ENCODE measurements at regions not wholly inside any gene's neighbourhood (a gene's known extent, or its start where the extent isn't known, plus 50 kb on each side); places are given as distances from the start of the nearest gene placed in this dataset.
"Not testable (repeated sequence)": the region's sequence is repeated elsewhere in the genome, so short reads cannot be mapped to it uniquely, and the experiment has no call there.

GRCh38 chr1:38585460-38585859 lies 274.1 kb downstream of the RRAGC start:
- ChIA-PET CTCF (interaction anchor here (1.2 to 1.4 kb wide), 3 partner anchors 10 to 557 kb away, joined by 3 to 4 read pairs (median 3); no protein-coding TSS in a partner anchor), POLR2A (no interaction called here)
- Mint-ChIP-seq H3K27me3 (peaks cover 5% of the 10 kb centered on the region), H3K9me3 (no peaks in the 10 kb centered on the region), H3K36me3 (no peaks in the 10 kb centered on the region), H3K4me1 (ENCODE audit: low read depth) (peaks cover 4% of the 10 kb centered on the region), H3K4me3 (no peak overlapping the region), H3K27ac (no peak overlapping the region)
- intact Hi-C loops (cut with micrococcal nuclease) = loop anchor here (5.0 to 10.0 kb wide), 2 partner anchors 249 to 558 kb away; no protein-coding TSS in a partner anchor
- DNase-seq = no peak

- ChIA-PET CTCF (interaction anchor here (1.2 to 1.3 kb wide), 2 partner anchors 10 to 556 kb away, joined by 3 to 4 read pairs; no protein-coding TSS in a partner anchor), POLR2A (no interaction called here)
- H3K27me3 Mint-ChIP-seq = peaks cover 13% of the 10 kb centered on the region
- H3K4me3 Mint-ChIP-seq = no peak overlapping the region
- H3K36me3 Mint-ChIP-seq = no peaks in the 10 kb centered on the region
- no peak for DNase-seq
- intact Hi-C loops (cut with micrococcal nuclease) = loop anchor here (5.0 to 10.0 kb wide), 2 partner anchors 250 to 557 kb away; no protein-coding TSS in a partner anchor
- H3K4me1 Mint-ChIP-seq (ENCODE audit: low read depth) = peaks cover 4% of the 10 kb centered on the region
- no peaks in the 10 kb centered on the region for H3K9me3 Mint-ChIP-seq
- no peak overlapping the region for H3K27ac Mint-ChIP-seq
These were observed 274.9 kb downstream of the RRAGC start for GRCh38 chr1:38584448-38585355.

- H3K36me3 Mint-ChIP-seq; H3K27ac Mint-ChIP-seq; POLR2A ChIA-PET; H3K4me1 Mint-ChIP-seq (ENCODE audit: low read depth); H3K4me3 Mint-ChIP-seq; H3K9me3 Mint-ChIP-seq; CTCF ChIA-PET; DNase-seq: not testable (repeated sequence)
- H3K27me3 Mint-ChIP-seq = peaks cover 23% of the 10 kb centered on the region
- intact Hi-C loops (cut with micrococcal nuclease) = loop anchor here (10.0 kb wide), 1 partner anchor 252 kb away; no protein-coding TSS in a partner anchor
These were observed 276.3 kb downstream of the RRAGC start for GRCh38 chr1:38583287-38583686.

- Mint-ChIP-seq H3K4me3 (no peak overlapping the region), H3K27ac (no peak overlapping the region), H3K4me1 (ENCODE audit: low read depth) (peaks cover 8% of the 10 kb centered on the region), H3K36me3 (no peaks in the 10 kb centered on the region), H3K27me3 (peaks cover 33% of the 10 kb centered on the region), H3K9me3 (no peaks in the 10 kb centered on the region)
- CTCF ChIA-PET = interaction anchor here (0.6 kb wide), 1 partner anchor 10 kb away, joined by 3 read pairs; no protein-coding TSS in a partner anchor
- no peak for DNase-seq
- intact Hi-C loops (cut with micrococcal nuclease) = loop anchor here (10.0 kb wide), 1 partner anchor 253 kb away; no protein-coding TSS in a partner anchor
- POLR2A ChIA-PET = no interaction called here
These were observed 278.2 kb downstream of the RRAGC start for GRCh38 chr1:38581396-38581795.

- H3K4me3 Mint-ChIP-seq = no peak overlapping the region
- ChIA-PET CTCF (no interaction called here), POLR2A (no interaction called here)
- intact Hi-C loops (cut with micrococcal nuclease) = loop anchor here (10.0 kb wide), 1 partner anchor 254 kb away; no protein-coding TSS in a partner anchor
- peaks cover 8% of the 10 kb centered on the region for H3K4me1 Mint-ChIP-seq (ENCODE audit: low read depth)
- H3K27me3 Mint-ChIP-seq = peaks cover 33% of the 10 kb centered on the region
- H3K36me3 Mint-ChIP-seq = no peaks in the 10 kb centered on the region
- no peaks in the 10 kb centered on the region for H3K9me3 Mint-ChIP-seq
- no peak for DNase-seq
- no peak overlapping the region for H3K27ac Mint-ChIP-seq
These were observed 279.0 kb downstream of the RRAGC start for GRCh38 chr1:38580594-38580993.

- no peak for DNase-seq
- intact Hi-C loops (cut with micrococcal nuclease) = no loop called here
- H3K9me3 Mint-ChIP-seq = no peaks in the 10 kb centered on the region
- H3K36me3 Mint-ChIP-seq = no peaks in the 10 kb centered on the region
- H3K4me3 Mint-ChIP-seq = no peak overlapping the region
- peaks cover 6% of the 10 kb centered on the region for H3K4me1 Mint-ChIP-seq (ENCODE audit: low read depth)
- H3K27ac Mint-ChIP-seq = no peak overlapping the region
- H3K27me3 Mint-ChIP-seq = peaks cover 33% of the 10 kb centered on the region
- POLR2A ChIA-PET = no interaction called here
- CTCF ChIA-PET = no interaction called here
These were observed 280.5 kb downstream of the RRAGC start for GRCh38 chr1:38579056-38579455.

- H3K4me3 Mint-ChIP-seq = no peak overlapping the region
- no peak overlapping the region for H3K27ac Mint-ChIP-seq
- DNase-seq = no peak
- H3K36me3 Mint-ChIP-seq = no peaks in the 10 kb centered on the region
- ChIA-PET CTCF (no interaction called here), POLR2A (no interaction called here)
- H3K4me1 Mint-ChIP-seq (ENCODE audit: low read depth) = peaks cover 6% of the 10 kb centered on the region
- intact Hi-C loops (cut with micrococcal nuclease) = no loop called here
- peaks cover 33% of the 10 kb centered on the region for H3K27me3 Mint-ChIP-seq
- no peaks in the 10 kb centered on the region for H3K9me3 Mint-ChIP-seq
These were observed 281.2 kb downstream of the RRAGC start for GRCh38 chr1:38578271-38578951.

- CTCF ChIA-PET = no interaction called here
- Mint-ChIP-seq H3K4me3 (no peak overlapping the region), H3K9me3 (no peaks in the 10 kb centered on the region), H3K4me1 (ENCODE audit: low read depth) (peaks cover 6% of the 10 kb centered on the region), H3K36me3 (no peaks in the 10 kb centered on the region), H3K27ac (no peak overlapping the region), H3K27me3 (peaks cover 33% of the 10 kb centered on the region)
- POLR2A ChIA-PET = no interaction called here
- DNase-seq = no peak
- intact Hi-C loops (cut with micrococcal nuclease) = no loop called here
These were observed 281.7 kb downstream of the RRAGC start for GRCh38 chr1:38577937-38578270.

- H3K4me1 Mint-ChIP-seq (ENCODE audit: low read depth) = peaks cover 6% of the 10 kb centered on the region
- CTCF ChIA-PET = no interaction called here
- H3K9me3 Mint-ChIP-seq = no peaks in the 10 kb centered on the region
- H3K27ac Mint-ChIP-seq = no peak overlapping the region
- intact Hi-C loops (cut with micrococcal nuclease) = no loop called here
- peaks cover 33% of the 10 kb centered on the region for H3K27me3 Mint-ChIP-seq
- POLR2A ChIA-PET = no interaction called here
- no peak overlapping the region for H3K4me3 Mint-ChIP-seq
- DNase-seq = no peak
- H3K36me3 Mint-ChIP-seq = no peaks in the 10 kb centered on the region
These were observed 282.2 kb downstream of the RRAGC start for GRCh38 chr1:38577385-38577784.

GRCh38 chr1:38576241-38576640 lies 283.3 kb downstream of the RRAGC start:
- Mint-ChIP-seq H3K4me1 (ENCODE audit: low read depth) (peaks cover 6% of the 10 kb centered on the region), H3K36me3 (no peaks in the 10 kb centered on the region), H3K9me3 (no peaks in the 10 kb centered on the region), H3K27ac (no peak overlapping the region), H3K4me3 (no peak overlapping the region), H3K27me3 (peaks cover 31% of the 10 kb centered on the region)
- ChIA-PET POLR2A (no interaction called here), CTCF (interaction anchor here (0.8 kb wide), 1 partner anchor 12 kb away, joined by 5 read pairs; no protein-coding TSS in a partner anchor)
- intact Hi-C loops (cut with micrococcal nuclease) = no loop called here
- DNase-seq = no peak

GRCh38 chr1:38571726-38572125 lies 287.8 kb downstream of the RRAGC start:
- no peaks in the 10 kb centered on the region for H3K36me3 Mint-ChIP-seq
- intact Hi-C loops (cut with micrococcal nuclease) = no loop called here
- ChIA-PET POLR2A (no interaction called here), CTCF (interaction anchor here (1.0 to 1.7 kb wide), 3 partner anchors 15 to 82 kb away, joined by 3 to 5 read pairs (median 3); no protein-coding TSS in a partner anchor)
- H3K27me3 Mint-ChIP-seq = peaks cover 8% of the 10 kb centered on the region
- H3K9me3 Mint-ChIP-seq = no peaks in the 10 kb centered on the region
- H3K27ac Mint-ChIP-seq = no peak overlapping the region
- DNase-seq = no peak
- no peaks in the 10 kb centered on the region for H3K4me1 Mint-ChIP-seq (ENCODE audit: low read depth)
- no peak overlapping the region for H3K4me3 Mint-ChIP-seq

- no peaks in the 10 kb centered on the region for H3K9me3 Mint-ChIP-seq
- no peaks in the 10 kb centered on the region for H3K36me3 Mint-ChIP-seq
- POLR2A ChIA-PET = no interaction called here
- CTCF ChIA-PET = interaction anchor here (0.6 to 1.3 kb wide), 3 partner anchors 9 to 18 kb away, joined by 3 read pairs; no protein-coding TSS in a partner anchor
- peaks cover 11% of the 10 kb centered on the region for H3K27me3 Mint-ChIP-seq
- no peak overlapping the region for H3K27ac Mint-ChIP-seq
- DNase-seq = no peak
- H3K4me1 Mint-ChIP-seq (ENCODE audit: low read depth) = no peaks in the 10 kb centered on the region
- no peak overlapping the region for H3K4me3 Mint-ChIP-seq
- intact Hi-C loops (cut with micrococcal nuclease) = no loop called here
These were observed 289.0 kb downstream of the RRAGC start for GRCh38 chr1:38570657-38570975.

Data from activated CD4-positive, alpha-beta memory T cell treated with anti-CD3 and anti-CD28 coated beads for 36 hours (primary cell).